ENCODE measurements at regions not wholly inside any gene's neighbourhood (a gene's known extent, or its start where the extent isn't known, plus 50 kb on each side); places are given as distances from the start of the nearest gene placed in this dataset.

GRCh38 chr12:28629691-28630090, 439.4 kb downstream of the CCDC91 start:
- no peak for DNase-seq (ENCODE audit: low read depth in 1 of 2, low spot score in 1 of 2)
- no peaks in the 10 kb centered on the region for H3K27me3 ChIP-seq (ENCODE audit: insufficient read depth, poor library complexity, severe bottlenecking)
- no peak overlapping the region for H3K4me3 ChIP-seq (replicated peaks; ENCODE audit: insufficient read depth, low read length)
- TF ChIP-seq REST (IDR thresholded peaks at IDR 0.05; ENCODE audit: insufficient replicate concordance, low read depth) = no peak
- TF ChIP-seq POLR2AphosphoS5 (IDR thresholded peaks at IDR 0.05; ENCODE audit: low read depth) = no peak
- no peak for TF ChIP-seq GABPA (IDR thresholded peaks at IDR 0.05; ENCODE audit: low read depth)
- H3K27ac ChIP-seq (replicated peaks) = no peak overlapping the region

- Histone ChIP-seq H3K4me3 (replicated peaks; ENCODE audit: insufficient read depth, low read length) (no peak overlapping the region), H3K27me3 (ENCODE audit: insufficient read depth, poor library complexity, severe bottlenecking) (no peaks in the 10 kb centered on the region), H3K27ac (replicated peaks) (no peak overlapping the region)
- TF ChIP-seq GABPA (IDR thresholded peaks at IDR 0.05; ENCODE audit: low read depth) (no peak), POLR2AphosphoS5 (IDR thresholded peaks at IDR 0.05; ENCODE audit: low read depth) (no peak), CTCF (IDR thresholded peaks at IDR 0.05; ENCODE audit: insufficient read depth, low read length) (no peak), SPI1 (IDR thresholded peaks at IDR 0.05; ENCODE audit: borderline replicate concordance, low read depth) (no peak), REST (IDR thresholded peaks at IDR 0.05; ENCODE audit: insufficient replicate concordance, low read depth) (no peak)
- no peak for DNase-seq (ENCODE audit: low read depth in 1 of 2, low spot score in 1 of 2)
Observed at GRCh38 chr12:28631831-28632230, 441.6 kb downstream of the CCDC91 start.

- Histone ChIP-seq H3K27me3 (ENCODE audit: insufficient read depth, poor library complexity, severe bottlenecking) (no peaks in the 10 kb centered on the region), H3K27ac (replicated peaks) (no peak overlapping the region), H3K4me3 (replicated peaks; ENCODE audit: insufficient read depth, low read length) (no peak overlapping the region)
- TF ChIP-seq CTCF (IDR thresholded peaks at IDR 0.05; ENCODE audit: insufficient read depth, low read length) = no peak
- TF ChIP-seq REST (IDR thresholded peaks at IDR 0.05; ENCODE audit: insufficient replicate concordance, low read depth) = no peak
- TF ChIP-seq POLR2AphosphoS5 (IDR thresholded peaks at IDR 0.05; ENCODE audit: low read depth) = no peak
- TF ChIP-seq GABPA (IDR thresholded peaks at IDR 0.05; ENCODE audit: low read depth) = no peak
- TF ChIP-seq SPI1 (IDR thresholded peaks at IDR 0.05; ENCODE audit: borderline replicate concordance, low read depth) = no peak
- DNase-seq (ENCODE audit: low read depth in 1 of 2, low spot score in 1 of 2) = no peak
Observed at GRCh38 chr12:28640519-28640918, 450.3 kb downstream of the CCDC91 start.

- Histone ChIP-seq H3K4me3 (replicated peaks; ENCODE audit: insufficient read depth, low read length) (no peak overlapping the region), H3K27me3 (ENCODE audit: insufficient read depth, poor library complexity, severe bottlenecking) (no peaks in the 10 kb centered on the region), H3K27ac (replicated peaks) (no peak overlapping the region)
- TF ChIP-seq GABPA (IDR thresholded peaks at IDR 0.05; ENCODE audit: low read depth) (no peak), CTCF (IDR thresholded peaks at IDR 0.05; ENCODE audit: insufficient read depth, low read length) (no peak), SPI1 (IDR thresholded peaks at IDR 0.05; ENCODE audit: borderline replicate concordance, low read depth) (no peak), POLR2AphosphoS5 (IDR thresholded peaks at IDR 0.05; ENCODE audit: low read depth) (no peak), REST (IDR thresholded peaks at IDR 0.05; ENCODE audit: insufficient replicate concordance, low read depth) (no peak)
- DNase-seq (ENCODE audit: low read depth in 1 of 2, low spot score in 1 of 2) = no peak
Observed at GRCh38 chr12:28645436-28645835, 455.2 kb downstream of the CCDC91 start.

Data from HL-60 (cell line).